KMS-11 (cell line): ENCODE measurements at regions not wholly inside any gene's neighbourhood (a gene's known extent, or its start where the extent isn't known, plus 50 kb on each side); places are given as distances from the start of the nearest gene placed in this dataset.

Experiments used
- H2AFZ ChIP-seq: fragments of 200-600 bp; sonication (generic); 2 replicates; pipeline ENCODE4 v1.6.1; 2016; ENCODE audit warnings: antibody characterized with exemption, mixed run types, low read depth
- H3K27ac ChIP-seq: fragments of 200-600 bp; sonication (generic); 2 replicates; pipeline ENCODE4 v1.6.1; 2016; ENCODE audit warnings: mild to moderate bottlenecking, mixed run types
- H3K27me3 ChIP-seq: fragments of 200-600 bp; sonication (generic); 2 replicates; pipeline ENCODE4 v1.6.1; 2017; ENCODE audit warnings: mild to moderate bottlenecking, low read depth, mixed run types, moderate library complexity; ENCODE audit not compliant: insufficient read depth
- H3K36me3 ChIP-seq: fragments of 200-600 bp; sonication (generic); 2 replicates; pipeline ENCODE4 v1.6.1; 2017; ENCODE audit warnings: mild to moderate bottlenecking, mixed run types; ENCODE audit not compliant: insufficient read depth
- H3K4me1 ChIP-seq: fragments of 200-600 bp; sonication (generic); 2 replicates; pipeline ENCODE4 v1.6.1; 2016; ENCODE audit warnings: mild to moderate bottlenecking, low read depth, mixed run types; ENCODE audit not compliant: poor library complexity, severe bottlenecking
- H3K4me2 ChIP-seq: fragments of 200-600 bp; sonication (generic); 2 replicates; pipeline ENCODE4 v1.7.0; 2016; ENCODE audit warnings: mild to moderate bottlenecking, mixed run types
- H3K4me3 ChIP-seq: fragments of 200-600 bp; sonication (generic); IDR thresholded peaks from 2 replicates; pipeline ENCODE4 v1.6.1; 2017; ENCODE audit warnings: low read depth, low read length, mixed read lengths; ENCODE audit not compliant: insufficient read depth
- H3K79me2 ChIP-seq: fragments of 200-600 bp; sonication (generic); 2 replicates; pipeline ENCODE4 v1.6.1; 2016; ENCODE audit warnings: low read depth, mixed run types; ENCODE audit not compliant: insufficient read depth
- H3K9ac ChIP-seq: fragments of 200-600 bp; sonication (generic); 2 replicates; pipeline ENCODE4 v1.6.1; 2016; ENCODE audit warnings: mild to moderate bottlenecking, mixed run types
- H4K20me1 ChIP-seq: fragments of 200-600 bp; sonication (generic); 2 replicates; pipeline ENCODE4 v1.6.1; 2016; ENCODE audit warnings: mild to moderate bottlenecking, mixed run types; ENCODE audit not compliant: insufficient read depth
- CTCF ChIP-seq: fragments of 200-600 bp; sonication (generic); conservative IDR thresholded peaks from 2 replicates; pipeline ENCODE4 v1.6.1; 2017; ENCODE audit warnings: low read depth, mild to moderate bottlenecking, antibody characterized with exemption, low read length, moderate library complexity, mixed read lengths

DNA sequence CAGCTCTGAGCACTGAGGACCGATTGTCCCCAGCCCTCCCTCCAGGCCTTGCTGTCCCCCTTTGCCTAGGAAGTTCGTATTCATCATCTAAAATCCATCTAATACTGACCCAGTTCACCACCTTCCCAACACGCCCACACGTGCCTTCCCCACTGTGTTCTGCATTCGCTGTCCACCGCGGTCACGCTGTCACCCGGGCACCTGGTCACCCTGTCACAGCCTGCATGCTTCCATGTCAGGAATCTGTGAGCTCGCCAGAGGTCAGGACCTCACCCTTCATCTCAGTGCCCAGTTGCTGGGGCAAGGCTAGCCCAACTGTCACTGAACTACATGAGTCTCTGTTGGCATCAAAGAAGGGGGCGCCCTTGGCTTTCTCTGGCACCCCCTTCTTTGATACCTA is 82.9 kb upstream of the RUFY1 start:
- no peaks in the 10 kb centered on the region for H3K36me3 ChIP-seq
- TF ChIP-seq CTCF = no peak
- H3K27ac ChIP-seq = no peak overlapping the region
- H3K9ac ChIP-seq = no peak overlapping the region
- no peaks in the 10 kb centered on the region for H3K4me1 ChIP-seq
- no peak overlapping the region for H2AFZ ChIP-seq
- no peaks in the 10 kb centered on the region for H4K20me1 ChIP-seq
- H3K4me3 ChIP-seq = no peak overlapping the region
- no peaks in the 10 kb centered on the region; the same call in 1 of the 2 replicates for H3K27me3 ChIP-seq
- H3K79me2 ChIP-seq = no peaks in the 10 kb centered on the region
- no peak overlapping the region for H3K4me2 ChIP-seq

DNA sequence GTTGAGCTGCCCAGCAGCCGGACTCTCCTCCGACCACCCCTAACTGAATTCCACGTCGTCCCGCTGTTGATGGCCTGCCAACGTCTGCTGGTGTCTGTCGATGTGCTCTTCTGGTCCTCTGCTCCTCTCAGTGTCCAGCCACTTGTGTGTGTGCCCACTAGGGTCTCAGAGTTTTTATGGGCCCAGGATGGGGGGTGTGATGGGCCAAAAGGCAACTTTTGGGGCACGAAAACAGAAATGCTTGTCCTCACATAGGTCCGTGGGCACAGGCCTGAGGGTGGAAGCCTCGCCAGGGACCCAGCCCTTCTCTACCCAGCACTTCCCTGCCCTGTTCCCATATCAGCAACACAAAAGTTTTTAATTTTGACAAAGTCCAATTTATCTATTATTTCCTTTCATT is 85.7 kb upstream of the RUFY1 start:
- no peak overlapping the region for H3K9ac ChIP-seq
- H3K79me2 ChIP-seq = no peaks in the 10 kb centered on the region
- no peaks in the 10 kb centered on the region; the same call in 1 of the 2 replicates for H3K27me3 ChIP-seq
- no peaks in the 10 kb centered on the region for H4K20me1 ChIP-seq
- no peaks in the 10 kb centered on the region for H3K4me1 ChIP-seq
- no peak overlapping the region for H3K4me2 ChIP-seq
- no peak for TF ChIP-seq CTCF
- no peak overlapping the region for H3K27ac ChIP-seq
- H2AFZ ChIP-seq = no peak overlapping the region
- H3K4me3 ChIP-seq = no peak overlapping the region
- H3K36me3 ChIP-seq = no peaks in the 10 kb centered on the region

GRCh38 chr5:179462040-179462439 is 88.3 kb upstream of the RUFY1 start:
- H3K9ac ChIP-seq = no peak overlapping the region
- H3K4me2 ChIP-seq = no peak overlapping the region
- no peaks in the 10 kb centered on the region for H3K4me1 ChIP-seq
- TF ChIP-seq CTCF = no peak
- peaks cover 5% of the 10 kb centered on the region for H3K27me3 ChIP-seq
- no peak overlapping the region for H3K4me3 ChIP-seq
- H3K27ac ChIP-seq = no peak overlapping the region
- H2AFZ ChIP-seq = no peak overlapping the region
- H3K36me3 ChIP-seq = no peaks in the 10 kb centered on the region
- no peaks in the 10 kb centered on the region for H3K79me2 ChIP-seq
- H4K20me1 ChIP-seq = no peaks in the 10 kb centered on the region

GRCh38 chr5:179461576-179461975 is 88.8 kb upstream of the RUFY1 start:
- H3K79me2 ChIP-seq = no peaks in the 10 kb centered on the region
- no peak overlapping the region for H3K4me2 ChIP-seq
- no peak overlapping the region for H3K9ac ChIP-seq
- H3K27me3 ChIP-seq = peaks cover 5% of the 10 kb centered on the region
- H2AFZ ChIP-seq = no peak overlapping the region
- H3K27ac ChIP-seq = no peak overlapping the region
- TF ChIP-seq CTCF = no peak
- H4K20me1 ChIP-seq = no peaks in the 10 kb centered on the region
- H3K4me1 ChIP-seq = no peaks in the 10 kb centered on the region
- H3K36me3 ChIP-seq = no peaks in the 10 kb centered on the region
- H3K4me3 ChIP-seq = no peak overlapping the region

DNA sequence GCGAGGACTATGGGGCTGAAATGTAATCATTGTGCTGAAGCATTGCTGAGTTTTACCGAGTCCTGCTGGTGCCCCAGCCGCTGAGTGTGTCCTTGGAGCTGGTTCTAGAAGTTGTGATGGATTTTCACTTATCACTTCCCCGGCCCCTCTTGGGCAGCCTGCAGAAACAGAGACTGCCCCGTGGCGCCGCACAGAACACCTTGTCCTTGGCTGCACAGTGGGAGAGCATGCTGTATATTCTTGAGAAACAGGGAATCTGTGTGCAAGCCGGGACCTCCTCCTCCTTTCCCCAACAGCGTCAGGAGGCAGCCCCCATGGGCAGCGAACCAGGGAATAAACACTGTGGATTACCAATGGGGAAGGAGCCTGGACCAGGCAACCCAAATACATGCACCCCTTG is 90.6 kb upstream of the RUFY1 start:
- Histone ChIP-seq H3K27me3 (peaks cover 5% of the 10 kb centered on the region), H2AFZ (no peak overlapping the region), H3K4me2 (no peak overlapping the region), H3K36me3 (no peaks in the 10 kb centered on the region), H3K79me2 (no peaks in the 10 kb centered on the region), H4K20me1 (no peaks in the 10 kb centered on the region), H3K4me3 (no peak overlapping the region), H3K4me1 (no peaks in the 10 kb centered on the region), H3K9ac (no peak overlapping the region), H3K27ac (no peak overlapping the region)
- TF ChIP-seq CTCF = no peak
